ENCODE measurements at regions not wholly inside any gene's neighbourhood (a gene's known extent, or its start where the extent isn't known, plus 50 kb on each side); places are given as distances from the start of the nearest gene placed in this dataset.
"Not testable (repeated sequence)": the region's sequence is repeated elsewhere in the genome, so short reads cannot be mapped to it uniquely, and the experiment has no call there.

DNA sequence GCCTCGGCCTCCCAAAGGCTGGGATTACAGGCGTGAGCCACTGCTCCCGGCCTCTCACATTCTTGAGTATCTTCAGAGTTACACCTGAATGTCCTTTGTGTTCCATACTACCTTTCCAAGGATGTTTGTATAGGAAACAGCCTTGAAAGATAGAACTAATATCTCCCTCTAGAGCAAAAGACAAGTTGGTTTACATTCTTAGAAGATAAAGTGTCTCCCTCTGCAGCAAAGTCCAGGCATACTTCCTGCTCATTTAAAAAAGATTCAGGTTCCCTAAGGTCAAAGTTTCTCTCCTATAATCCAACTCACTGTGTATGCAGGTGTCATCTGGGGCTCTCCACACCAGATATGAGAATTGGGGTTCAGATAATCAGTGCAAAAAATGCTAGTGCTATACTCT is 224.4 kb downstream of the TPBG start:
- DNase-seq = no peak

DNA sequence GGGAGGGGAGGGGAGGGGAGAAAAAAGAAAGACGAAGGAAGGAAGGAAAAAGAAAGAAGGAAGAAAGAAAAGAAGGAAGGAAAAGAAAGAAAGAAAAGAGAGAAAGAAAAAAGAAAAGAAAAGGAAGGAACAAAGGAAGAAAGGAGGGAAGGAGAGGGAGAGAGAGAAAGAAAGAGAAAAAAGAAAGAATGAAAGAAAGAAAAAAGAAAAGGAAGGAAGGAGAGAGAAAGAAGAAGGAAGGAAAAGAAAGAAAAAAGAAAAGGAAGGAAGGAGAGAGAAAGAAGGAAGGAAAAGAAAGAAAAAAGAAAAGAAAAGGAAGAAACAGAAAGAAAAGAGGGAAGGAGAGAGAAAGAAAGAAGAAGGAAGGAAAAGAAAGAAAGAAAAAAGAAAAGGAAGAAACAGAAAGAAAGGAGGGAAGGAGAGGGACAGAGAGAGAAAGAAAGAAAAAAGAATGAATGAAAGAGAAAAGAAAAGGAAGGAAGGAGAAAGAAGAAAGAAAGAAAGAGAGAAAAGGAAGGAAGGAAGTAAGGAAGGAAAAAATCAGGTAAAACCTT is 225.3 kb downstream of the TPBG start:
- no peak for DNase-seq

DNA sequence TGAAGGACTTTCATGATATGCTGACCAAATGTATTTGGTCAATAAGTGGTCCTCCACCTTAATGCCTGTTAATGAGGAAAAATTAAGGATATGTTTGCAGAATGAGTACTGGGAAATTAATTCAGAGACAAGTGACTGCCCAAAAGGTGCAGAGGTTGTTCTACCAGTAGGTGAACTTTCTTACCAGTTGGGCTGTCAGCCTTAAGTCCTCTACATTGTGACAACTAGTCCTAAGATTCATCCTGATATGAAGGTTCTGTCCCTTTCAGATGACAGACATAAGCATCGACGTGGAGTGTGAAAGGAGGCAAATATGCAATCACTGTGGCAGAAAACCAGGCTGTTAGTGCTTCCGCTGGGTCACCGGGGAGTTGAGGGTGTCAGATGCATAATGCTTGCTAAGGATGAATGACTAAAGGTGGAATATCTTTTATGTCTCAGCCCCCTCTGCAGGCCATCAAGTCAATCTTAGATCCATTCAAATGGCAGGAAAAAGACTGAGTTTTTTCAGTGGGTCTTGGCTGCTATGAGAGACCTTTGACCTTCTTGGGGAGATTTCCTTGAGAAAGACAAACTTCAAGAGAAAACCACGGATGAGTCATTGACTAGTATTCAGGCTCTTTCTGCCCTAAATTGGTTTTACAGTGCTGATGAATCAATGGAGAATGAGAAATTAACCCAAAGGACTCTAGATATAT is 226.0 kb downstream of the TPBG start:
- no peak for DNase-seq

DNA sequence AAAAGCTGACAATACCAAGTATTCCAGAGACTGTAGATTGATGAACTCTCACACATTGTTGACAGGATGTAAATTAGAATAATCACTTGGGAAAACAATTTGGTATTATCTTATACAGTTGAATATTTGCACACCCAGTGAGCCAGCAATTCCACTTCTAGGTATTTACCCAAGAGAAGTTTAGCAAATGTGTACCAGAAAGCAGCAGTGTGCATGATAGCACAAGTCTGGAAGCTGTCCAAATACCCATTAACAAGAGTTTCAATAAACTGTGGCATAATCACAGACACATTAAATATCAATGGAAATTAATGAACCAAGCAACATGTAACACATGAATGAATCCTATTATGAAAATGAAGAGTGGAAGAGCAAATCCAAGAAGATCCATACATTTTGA is 233.6 kb downstream of the TPBG start:
- no peak for DNase-seq

DNA sequence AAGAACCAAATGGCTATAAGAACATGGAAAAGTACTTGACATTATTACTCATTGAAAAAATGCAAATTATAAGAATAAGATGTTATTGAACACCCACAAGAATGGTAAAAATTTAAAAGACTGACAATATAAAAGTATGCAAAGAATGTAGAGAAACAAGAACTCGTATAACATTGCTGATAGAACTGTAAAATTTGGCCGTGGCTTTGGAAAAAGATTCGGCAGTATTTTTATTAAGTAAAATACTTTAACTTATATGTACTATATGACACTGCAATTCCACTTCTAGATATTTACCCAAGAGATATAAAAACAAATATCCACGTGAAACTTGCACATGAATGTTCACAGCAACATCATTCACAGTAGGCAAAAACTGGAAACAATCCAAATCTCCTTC is 239.2 kb downstream of the TPBG start:
- no peak for DNase-seq

DNA sequence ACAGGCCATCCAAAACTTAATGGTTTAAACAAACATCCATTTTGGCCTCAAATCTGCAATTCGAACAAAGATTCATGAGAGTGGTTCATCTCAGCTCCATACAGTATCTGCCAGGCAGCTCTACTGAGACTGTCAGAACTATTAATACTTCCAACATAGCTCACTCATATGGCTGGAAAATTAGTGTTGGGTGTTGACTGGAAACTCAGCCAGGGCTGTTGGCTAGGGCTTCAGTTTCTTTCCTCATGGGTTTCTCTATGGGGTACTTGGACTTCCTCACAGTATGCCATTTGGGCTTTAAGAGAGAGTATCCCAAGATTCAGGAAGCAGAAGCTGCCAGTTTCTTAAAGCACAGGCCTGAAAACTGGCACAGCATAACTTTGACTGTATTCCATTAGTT is 240.3 kb downstream of the TPBG start:
- peak; percentile 59 for DNase-seq

DNA sequence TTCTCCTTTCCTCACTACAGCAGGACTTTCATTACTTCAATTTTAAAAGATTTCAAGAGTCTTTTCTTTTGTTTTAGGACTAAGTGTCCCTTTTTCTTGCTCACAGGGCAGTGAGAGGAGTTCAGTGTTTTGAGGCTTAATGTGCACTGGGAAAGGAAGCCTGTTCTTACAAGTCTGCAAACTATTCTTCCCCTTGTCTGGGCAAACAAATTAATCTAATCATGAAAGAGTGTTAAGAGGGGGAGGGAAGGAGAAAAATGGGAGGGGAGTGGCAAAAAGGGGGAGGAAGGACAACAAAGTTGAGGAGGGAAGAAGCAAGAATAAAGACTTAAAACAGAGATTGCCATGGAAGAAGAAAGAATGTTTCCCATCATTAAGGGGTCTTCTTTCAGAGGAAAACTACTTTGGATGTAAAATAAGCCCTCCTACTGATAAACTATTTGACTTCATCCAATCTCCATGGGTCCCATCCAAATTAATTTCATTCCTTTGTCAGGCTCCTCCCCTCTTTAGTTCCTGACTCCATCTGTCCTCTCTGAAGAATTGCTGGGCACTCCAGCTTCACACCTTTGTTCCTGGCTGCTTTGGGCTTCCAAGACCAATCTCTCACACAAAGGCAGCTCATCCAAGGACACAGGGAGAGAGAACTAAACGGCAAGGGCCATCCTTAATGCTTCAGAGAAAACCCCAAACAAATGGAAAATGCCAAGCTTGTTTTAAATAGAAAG is 244.5 kb downstream of the TPBG start:
- no peak for DNase-seq

DNA sequence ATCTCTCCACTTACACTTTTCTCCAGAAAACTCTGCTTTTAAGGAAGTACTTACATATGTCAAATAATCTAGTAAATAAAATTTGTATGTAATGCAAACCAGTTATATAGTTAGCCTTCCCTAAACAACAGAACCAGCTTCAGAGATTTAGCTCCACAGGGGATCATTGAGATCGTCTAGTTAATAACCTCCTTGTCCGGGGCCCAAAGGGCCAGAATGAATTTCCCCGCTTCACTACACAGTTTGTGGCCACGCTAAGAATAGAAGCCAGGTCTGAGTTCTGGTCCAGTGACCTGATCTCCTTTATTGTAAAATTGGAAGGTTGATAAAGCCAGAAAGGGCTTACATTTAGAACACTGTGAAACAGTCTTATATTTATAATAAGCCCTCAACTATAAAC is 245.2 kb downstream of the TPBG start:
- DNase-seq = no peak

DNA sequence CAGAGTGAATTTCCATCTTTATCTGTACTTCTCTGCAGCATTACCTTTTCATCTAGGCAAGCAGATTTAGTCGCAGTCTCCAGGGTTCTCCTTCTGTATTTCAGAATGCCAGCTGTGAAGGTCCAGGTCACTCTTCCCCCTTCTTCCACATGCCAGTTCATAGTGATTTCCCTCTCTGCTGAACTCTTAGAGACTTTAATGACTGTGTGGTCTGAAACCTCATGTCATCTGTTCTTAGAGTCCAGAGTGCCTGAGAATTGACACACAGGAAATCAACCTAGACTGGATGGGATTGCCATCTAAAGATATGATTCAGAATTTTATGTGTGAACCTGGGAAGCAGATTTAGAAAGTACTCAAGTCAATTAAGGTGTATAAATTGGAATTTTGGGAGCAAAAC is 248.1 kb downstream of the TPBG start:
- DNase-seq = no peak

DNA sequence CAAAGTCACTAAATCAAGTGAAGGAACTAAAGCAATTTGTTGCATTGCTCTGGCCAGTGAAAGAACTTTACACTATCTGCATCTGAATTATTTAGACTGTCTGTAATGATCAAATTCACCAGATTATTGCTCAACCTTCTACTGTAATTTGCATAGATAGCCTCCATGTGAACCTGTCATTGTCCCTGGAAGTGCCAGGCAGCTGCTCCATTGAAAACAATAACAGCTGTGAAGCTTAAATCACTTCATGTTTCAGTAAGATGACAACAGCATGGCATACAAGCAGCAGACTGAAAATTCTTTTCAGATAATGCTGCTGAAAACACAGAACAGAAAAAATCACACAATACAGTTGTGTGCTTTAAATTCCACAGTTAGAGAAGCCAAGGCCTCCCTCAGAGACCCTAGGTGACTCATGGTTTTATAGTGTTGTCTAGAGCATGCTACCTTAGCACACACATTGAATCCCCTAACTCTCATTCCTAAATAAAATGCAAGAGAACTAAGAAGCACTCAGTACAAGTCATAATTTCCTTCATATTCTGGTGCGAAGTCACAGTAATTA is 248.9 kb downstream of the TPBG start:
- DNase-seq = peak; percentile 38

DNA sequence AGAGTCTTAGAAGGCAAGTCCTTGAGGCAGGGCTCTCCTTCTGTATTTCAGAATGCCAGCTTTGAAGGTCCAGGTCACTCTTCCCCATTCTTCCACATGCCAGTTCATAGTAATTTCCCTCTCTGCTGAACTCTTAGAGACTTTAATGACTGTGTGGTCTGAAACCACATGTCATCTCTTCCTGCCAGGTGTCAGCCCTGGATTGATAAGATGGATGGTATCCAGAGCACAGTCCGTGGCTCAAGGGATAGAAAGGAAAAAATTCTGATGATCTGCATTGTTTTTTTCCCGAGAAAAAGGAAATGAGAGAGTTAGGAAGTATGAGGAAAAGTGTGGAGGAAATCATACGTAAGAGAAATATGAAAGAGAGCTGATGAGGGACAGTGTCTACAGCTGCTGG is 250.9 kb downstream of the TPBG start:
- no peak for DNase-seq

DNA sequence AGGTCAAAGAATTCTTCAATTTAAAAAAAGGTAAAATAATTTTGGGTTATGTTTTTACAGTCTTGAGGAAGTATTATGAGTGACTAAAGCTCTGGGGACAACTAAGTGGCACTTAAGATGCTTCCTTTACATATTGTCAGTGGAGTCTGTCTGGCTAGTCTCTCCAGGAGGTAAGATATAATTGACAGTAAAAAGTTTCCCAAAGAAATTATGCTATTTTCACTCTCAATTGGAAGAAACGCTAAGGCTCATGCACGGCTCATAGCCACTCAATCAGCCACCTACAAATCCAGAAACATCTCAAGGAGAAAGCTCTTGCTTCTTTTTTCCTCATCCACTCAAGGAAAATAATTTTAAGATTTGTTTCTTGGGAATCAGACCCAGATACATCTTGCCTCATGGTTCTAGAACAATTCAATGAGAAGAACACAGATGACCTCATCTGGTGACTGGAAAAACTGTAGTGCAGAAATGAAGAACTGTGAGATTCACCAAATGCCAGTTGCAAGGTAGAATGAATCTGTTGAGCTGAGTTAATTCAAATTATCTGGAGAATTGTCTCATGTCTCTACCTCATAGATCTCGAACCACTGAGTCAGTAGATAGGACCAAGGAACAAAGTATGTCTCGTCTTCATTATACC is 252.9 kb downstream of the TPBG start:
- no peak for DNase-seq

DNA sequence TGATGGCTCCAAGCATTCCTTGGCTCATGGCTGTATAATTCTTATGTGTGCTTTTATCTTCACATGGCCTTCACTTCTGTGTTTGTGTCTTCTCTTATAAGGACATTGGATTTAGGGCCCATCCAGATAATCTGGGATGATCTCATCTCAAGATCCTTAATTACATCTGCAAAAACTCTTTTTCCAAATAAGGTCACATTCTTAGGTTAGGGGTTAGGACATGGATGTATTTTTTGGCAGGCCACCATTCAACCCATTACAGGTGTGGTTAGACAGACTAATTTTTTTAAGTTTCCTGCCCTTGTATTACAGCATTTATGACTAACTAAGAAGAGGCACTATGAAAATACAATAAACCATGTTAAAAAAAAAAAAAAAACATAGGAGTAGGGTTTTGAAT is 254.0 kb downstream of the TPBG start:
- no peak for DNase-seq

DNA sequence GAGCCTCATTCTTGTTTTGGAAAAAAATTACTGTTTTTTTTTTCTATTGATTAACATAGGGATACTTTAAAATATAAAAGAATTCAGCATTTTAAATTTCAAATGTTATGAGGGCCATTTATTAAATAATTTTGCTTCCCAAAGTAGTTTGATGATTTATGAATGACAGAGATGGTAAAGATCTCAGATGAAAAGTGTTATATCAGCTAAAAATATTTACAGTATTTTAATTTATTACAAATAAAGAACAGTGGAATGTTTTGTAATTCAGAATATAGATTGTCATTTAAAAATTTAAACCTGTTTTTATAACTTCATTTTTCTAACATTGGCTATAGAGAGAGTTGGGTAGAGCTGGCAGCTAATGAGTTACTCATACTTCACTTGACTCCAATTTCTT is 256.0 kb downstream of the TPBG start:
- DNase-seq = no peak

DNA sequence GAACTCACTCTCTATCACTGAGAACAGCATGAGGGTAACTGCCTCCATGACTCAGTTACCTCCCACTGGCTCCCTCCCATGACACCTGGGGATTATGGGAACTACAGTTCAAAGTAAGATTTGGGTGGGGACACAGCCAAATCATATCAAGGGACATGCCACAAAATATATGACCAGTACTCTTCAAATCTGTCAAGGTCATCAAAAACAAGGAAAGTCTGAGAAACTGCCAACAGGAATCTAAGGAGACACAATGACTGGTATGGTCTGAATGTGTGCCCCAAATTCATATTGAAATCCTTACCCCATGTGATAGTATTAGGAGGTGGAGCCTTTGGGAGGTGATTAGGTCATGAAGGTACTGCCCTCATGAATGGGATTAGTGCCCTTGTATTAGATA is 258.8 kb downstream of the TPBG start:
- DNase-seq = no peak

DNA sequence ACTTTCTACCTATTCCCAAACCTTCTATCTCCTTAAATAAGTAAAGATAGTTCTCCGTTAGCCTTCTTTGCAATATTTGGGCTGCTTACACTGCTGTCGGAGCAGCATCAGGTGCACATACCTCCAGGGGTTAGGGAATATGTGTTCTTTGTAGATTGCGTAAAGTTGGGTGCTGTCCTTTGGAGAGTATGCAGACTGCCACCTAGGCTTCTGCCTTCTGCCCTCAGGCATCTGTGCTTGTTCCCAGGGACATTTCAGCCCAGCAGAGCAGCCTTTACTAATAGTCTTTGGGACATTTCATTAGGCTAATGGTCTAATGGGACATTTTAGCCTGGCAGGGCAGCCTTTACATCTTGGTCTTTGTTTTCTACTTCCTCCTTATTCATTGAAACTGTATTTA is 260.6 kb downstream of the TPBG start:
- DNase-seq = no peak

DNA sequence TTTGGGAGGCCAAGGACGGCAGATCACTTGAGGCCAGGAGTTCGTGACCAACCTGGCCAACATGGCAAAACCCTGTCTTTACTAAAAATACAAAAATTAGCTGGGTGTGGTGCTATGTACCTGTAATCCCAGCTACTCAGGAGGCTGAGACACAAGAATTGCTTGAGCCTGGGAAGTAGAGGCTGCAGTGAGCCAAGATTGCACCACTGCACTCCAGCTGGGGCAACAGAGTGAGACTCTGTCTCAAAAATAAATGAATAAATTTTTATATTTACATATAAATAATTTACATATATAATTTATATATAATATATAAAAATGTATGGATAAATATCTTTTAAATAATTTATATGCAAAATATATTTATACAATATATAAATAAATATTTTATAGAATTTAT is 263.3 kb downstream of the TPBG start:
- DNase-seq = not testable (repeated sequence)

DNA sequence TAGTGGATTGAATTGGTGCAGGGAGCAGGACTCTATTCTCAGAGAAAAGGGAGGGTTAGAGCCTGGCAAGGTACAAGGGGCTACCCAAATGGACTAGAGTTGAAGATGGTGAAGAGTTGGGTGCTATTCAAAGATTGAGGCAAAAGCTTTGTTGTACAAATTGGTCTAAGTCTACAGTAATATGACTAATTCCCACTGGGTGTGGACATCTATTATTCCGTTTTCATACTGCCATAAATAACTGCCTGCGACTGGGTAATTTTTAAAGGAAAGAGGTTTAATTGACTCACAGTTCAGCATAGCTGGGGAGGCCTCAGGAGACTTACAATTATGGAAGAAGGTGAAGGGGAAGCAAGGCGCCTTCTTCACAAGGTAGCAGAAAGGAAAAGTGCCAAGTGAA is 266.3 kb downstream of the TPBG start:
- DNase-seq = no peak

DNA sequence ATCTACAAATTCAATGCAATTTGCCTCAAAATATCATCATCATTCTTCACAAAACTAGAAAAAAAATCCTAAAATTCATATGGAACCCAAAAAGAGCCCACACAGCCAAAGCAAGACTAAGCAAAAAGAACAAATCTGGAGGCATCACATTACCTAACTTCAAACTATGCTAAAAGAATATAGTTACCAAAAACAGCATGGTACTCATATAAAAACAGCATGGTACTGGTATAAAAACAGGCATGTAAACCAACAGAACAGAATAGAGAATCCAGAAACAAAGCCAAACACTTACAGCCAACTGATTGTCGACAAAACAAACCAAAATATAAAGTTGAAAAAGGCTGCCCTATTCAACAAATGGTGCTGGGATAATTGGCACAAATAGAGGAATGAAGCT is 278.1 kb downstream of the TPBG start:
- no peak for DNase-seq

DNA sequence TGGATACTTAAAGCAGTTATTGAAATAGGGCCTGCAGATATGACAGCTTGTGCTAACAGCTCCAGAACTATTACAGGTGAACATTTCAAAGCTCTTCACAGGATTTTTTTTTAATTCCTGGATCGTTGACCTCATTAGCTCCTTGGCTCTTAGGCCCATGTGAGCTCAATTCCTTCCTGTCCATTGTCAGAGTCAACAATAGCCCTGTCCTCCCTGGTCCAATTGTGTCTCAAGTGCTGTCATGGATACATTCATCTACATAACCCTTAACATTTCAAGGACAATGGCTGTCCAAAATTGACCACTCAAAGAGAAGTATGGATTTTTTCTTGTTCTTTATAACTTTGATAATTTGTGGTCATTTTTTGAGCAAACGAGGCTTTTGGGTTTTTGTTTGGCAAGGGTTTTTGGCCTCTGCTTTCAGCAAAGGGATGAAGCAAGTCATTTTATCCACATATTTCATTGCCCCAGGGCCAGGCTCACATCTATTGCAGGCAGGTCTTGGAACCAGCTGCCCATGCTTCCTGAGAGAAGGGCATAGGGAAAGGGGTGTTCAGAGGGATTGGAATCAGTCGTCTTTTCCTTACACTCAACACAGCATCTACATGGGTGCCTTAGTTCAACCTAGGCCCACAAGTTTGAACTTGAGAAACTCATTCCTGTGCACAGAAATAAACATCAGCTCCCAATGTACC is 282.1 kb downstream of the TPBG start:
- no peak for DNase-seq

DNA sequence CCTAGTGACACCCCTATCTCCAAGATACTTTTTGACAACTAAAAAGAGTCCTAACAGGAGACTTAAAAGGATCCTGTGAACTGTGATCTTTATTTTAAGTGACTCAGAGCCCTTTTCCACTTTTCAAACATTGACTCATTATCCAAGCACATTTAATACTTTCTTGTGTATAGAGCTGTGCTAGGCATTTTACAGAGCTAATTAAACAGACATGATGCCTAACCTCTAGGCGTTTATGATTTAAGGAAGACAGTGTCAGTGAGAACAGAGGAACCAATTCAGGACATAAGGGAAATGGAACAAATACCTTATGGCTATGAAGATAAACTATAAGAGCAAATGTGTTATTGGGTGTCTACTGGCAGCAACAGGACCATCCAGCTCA is 282.6 kb downstream of the TPBG start:
- no peak for DNase-seq

DNA sequence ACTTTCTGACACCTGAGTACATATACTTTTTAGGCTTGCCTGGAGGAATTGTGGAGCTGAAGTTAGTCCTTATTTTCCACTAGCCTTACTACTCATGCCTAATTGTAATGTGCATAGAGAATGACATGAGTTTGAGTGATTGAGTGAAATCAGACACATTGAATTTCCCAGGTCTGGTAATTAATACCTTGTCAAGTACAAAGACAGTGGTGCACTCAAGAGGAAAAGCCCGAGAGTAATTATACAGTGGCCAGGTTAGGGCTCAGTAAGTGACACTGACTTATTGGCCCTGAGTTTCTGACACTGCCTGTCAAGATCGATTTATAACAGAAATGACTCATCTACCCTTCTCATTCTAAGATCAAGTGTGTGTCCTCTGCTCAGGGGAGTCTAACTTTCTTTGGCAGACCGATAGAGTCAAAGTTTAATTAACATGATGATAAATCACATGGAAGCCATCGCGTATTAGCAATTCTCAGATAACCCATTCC is 288.3 kb downstream of the TPBG start:
- no peak for DNase-seq

DNA sequence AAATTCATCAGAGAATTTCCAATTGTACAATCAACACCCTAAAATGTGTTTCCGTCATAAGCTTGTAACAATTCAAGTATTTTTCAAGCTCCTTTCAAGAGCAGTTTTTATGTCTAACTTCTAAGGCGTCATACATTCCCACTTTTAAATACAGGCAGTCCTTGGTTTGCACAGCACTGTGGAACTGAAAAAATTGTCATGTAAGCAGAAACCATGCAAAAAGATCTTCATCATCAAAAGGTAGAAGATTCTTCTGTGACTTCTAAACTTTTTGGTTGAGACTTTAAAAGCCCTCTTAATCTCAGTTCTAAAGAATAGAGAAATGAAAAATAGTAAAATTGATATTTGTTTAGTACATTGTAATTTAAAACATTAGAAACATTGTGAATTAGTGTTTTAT is 315.6 kb downstream of the TPBG start:
- DNase-seq = no peak
